GM18909 (cell line): ENCODE measurements at regions not wholly inside any gene's neighbourhood (a gene's known extent, or its start where the extent isn't known, plus 50 kb on each side); places are given as distances from the start of the nearest gene placed in this dataset.
"Not testable (repeated sequence)": the region's sequence is repeated elsewhere in the genome, so short reads cannot be mapped to it uniquely, and the experiment has no call there.

Experiments used
- ATAC-seq: cut with Tn5 transposase; IDR thresholded peaks from one replicate; pipeline ENCODE4 v1.9.1; 2021; ENCODE audit warnings: mild to moderate bottlenecking; ENCODE audit not compliant: unreplicated experiment, poor library complexity

DNA sequence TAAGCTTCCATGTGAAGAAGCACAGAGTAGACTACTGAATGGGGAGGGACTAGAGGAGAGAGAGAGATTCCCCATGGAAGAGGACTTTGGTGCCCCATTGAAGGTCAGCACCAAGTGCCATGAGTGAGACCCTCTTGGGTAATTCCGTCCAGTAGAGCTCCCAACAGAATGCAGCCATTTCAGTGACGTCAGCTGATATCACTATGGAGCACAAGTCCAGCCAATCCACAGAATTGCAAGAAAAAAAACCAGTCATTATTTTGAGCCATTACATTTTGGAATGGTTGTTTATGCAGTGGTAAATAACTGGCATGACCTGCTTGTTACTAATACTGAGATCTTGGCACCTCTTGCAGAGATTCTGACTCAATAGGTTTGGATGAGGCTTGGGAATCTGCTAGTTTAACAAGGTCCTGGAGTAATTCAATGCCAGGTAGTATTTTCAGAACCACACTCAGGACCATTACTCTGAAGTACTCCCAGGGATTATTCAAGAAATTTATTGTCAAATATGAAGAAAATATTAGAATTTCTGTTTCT, 52.6 kb upstream of the SP8 start:
- no peak for ATAC-seq

DNA sequence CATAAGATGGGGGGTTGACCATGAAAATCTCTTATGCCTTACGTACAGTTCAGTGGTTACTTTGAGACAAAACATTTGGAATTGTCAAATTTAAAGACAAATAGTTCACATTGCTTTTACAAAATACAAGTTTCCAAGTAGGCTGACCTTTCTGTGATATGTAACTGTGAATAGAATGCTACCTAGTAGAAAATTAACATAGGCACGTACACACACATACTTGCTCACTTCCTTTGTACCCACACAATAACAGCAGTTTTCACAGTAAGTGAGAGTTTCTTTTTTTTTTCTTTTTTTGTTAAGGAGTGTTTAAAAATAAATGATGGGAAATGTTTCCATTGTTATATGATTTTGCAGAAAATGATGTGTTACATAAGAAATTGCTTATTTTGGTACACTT, 53.3 kb upstream of the SP8 start:
- peak; percentile 51 for ATAC-seq

DNA sequence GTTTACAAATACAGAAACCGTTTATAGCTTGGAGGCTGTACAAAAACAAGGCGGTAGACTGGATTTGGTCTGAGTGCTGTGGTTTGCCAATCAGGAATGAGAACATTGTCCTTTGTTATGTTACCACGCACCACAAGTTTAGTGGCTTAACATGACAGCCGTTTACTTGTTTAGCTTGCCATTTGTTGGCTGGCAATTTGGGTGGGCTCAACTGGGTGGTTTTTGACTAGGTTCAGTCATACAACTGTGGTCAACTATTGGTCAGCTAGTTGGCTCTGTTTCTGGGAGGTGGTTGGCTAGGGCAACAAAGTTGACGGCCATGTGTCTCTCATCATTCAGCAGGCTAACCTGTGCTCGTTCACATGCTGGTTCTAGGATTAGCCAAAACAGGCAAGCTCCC, 60.1 kb upstream of the SP8 start:
- ATAC-seq, result no peak

DNA sequence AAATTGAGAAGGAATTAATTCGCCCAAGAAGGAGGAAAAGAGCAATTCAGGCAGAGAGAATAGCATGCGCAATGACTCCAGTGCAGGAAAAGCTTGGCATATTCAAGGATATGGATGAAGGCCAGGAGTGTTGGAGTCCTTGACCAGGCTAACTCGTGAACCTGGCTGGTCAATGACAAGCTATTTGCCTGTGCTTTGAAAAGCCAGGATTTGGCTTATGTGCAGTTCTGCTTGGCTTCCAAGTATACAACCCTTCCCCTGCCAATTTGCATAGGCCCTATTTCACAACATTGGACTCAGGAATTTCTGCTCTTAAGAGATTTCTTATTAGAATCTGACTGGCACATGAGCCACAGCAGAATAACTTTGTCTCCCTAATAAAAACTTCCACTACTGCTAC, 72.3 kb upstream of the SP8 start:
- no peak for ATAC-seq

DNA sequence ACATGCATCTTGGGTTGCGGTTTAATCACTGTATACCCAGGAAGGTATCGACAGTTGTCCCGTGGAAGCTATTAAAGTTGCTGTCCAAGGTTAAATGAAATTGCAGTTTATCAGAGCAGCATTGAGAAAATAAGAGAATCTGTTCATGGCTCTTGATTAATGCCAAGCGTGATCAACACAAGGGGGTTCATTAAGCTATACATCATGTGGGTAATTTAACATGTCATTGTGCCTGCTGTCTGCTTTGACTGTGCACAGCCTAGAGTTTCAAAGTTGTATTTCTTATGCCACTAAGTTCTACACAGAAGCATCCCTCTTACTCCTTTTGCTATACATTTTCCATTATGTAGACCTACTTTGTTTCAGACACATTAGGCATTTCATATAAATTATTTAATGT, 74.8 kb upstream of the SP8 start:
- ATAC-seq, result no peak

DNA sequence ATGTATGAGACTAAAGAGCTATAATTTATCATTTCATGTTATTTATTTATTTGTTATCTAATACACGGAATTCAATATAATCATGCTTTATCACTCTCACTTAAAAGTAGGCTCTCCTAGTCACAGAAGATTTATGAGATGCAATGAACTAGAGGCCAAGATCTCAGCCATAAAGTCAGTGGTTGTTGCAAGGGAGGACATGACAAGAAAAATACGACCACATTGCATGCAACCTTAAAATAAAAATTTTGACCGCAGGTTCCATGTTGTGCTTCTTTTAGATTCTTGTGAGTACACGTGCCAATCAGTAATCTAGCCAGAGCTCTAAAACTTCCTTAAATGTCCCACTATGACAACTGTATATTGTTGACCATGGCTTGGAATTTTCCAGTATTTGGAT, 75.9 kb upstream of the SP8 start:
- ATAC-seq, result no peak

DNA sequence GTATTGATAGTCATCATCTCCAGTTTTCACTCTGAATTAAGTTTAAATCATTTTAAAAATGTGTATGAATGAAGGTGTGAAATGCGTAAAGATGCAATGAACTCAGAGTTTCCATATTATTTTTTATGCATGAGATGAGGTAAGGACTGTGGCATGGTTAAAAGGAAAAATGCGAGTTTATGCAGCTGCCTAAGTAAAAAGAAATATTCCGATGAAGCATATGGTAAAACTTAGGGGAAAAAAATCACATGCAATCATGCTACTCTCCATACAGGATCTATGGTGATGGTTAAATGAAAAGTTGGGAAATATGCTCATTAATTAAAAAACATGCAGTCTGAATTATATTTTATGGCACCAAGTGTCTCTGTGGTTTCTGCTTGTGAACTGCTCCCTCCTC, 77.5 kb upstream of the SP8 start:
- no peak for ATAC-seq

DNA sequence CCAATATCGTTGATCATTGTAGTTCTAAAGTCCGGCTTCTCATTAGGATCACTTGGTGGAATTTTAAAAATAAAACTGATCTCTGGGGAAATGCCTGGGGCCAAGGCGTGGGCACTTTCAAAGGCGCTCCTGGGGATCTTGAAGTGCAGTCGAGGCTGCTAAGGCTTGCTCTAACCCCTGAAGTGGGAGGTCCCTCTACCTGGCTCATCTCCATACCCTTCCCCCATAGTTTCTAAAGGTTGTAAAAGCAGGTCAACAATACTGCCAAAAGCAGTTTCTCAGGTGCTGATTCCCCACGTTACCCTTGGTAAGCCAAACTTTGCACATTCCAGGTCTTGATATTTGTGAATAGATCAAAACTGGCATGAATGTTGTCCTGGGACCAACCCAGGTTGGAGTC, 79.0 kb upstream of the SP8 start:
- no peak for ATAC-seq

DNA sequence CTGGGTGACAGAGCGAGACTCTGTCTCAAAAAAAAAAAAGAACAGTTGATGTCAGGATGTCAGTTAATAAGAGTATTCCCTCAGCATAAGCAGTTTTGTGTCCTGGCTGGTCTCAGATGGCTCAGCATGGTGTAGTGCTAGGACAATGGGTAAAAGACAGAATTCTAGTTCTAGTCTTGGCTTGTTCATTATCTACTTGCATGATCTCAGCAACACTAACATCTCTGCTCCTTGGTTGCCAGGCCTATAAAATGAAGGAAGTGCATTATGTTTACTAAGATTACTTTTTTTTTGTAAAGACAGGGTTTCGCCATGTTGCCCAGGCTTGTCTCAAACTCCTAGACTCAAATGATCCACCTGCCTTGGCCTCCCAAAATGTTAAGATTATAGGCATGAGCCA, 84.3 kb upstream of the SP8 start:
- no peak for ATAC-seq

DNA sequence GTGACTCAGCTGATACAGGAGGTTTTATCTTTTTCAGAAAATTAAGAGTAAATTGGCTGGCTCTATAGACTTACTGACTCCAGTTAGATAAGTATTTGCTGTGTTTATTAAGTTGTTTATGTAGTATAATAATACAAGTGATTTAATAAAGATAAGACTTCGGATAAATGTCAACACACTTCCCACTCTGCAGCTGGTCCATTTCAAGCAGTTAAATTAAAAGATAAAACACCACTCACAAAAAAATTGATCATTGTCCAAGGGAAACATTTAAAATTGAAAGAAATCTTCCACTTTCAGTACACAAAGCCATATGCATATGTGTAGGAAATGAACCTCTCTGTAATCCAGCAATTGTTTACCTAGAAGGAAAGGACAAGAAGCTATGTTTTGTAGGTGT, 106.1 kb upstream of the SP8 start:
- no peak for ATAC-seq

DNA sequence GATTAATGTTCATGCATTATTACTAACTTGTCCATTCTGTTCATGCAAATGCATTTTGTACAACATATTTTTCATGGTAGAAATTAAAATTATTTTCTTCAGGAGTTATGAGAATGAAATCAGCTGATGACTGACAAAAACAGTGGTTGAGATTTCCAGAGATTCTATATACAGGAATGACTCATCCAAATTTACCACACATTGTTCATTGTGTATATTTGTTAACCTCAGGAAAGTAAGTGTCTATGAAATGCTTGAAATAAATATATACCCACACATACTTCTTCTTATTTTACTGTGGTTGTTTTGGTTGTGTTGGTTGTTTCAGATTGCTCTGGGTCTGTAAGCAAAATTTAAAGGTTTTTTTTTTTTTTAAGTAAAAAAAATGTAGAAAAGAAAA, 108.1 kb upstream of the SP8 start:
- ATAC-seq, result no peak

DNA sequence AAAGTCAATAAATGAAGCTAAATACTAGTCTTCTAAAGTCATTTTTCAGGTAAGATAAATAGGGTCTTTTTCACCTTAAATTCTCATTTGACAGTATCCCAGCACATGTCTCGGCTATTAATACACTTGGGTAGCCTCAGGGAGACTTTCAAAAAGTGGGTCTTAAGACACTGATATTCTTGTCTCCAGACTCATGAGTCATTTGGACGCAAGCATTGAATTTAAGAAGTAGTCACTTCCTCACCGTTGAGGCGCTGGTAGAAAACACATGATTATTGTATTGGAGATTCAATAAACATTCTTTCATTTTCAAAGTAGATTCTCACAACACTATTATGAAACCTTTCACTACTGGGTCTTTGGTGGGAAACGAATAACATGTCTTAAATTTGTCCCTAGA, 108.9 kb upstream of the SP8 start:
- no peak for ATAC-seq

DNA sequence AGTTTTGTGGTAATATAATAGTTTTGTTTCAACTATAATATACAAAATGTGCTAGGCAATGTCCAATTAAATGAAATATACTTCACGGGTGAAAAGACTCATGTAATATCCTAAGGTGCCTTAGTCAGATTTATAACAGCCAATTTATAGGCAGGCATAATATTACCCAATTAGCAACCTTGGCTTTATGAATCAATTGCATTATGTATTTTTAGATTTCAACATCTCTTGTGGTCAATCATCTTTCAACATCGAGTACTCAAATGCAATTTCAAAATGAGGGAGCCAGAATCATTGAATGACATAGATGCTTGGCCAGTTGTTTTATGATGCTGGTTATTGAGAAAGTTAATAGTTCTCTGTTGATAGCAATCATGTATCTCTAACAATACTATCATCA, 110.3 kb upstream of the SP8 start:
- no peak for ATAC-seq

DNA sequence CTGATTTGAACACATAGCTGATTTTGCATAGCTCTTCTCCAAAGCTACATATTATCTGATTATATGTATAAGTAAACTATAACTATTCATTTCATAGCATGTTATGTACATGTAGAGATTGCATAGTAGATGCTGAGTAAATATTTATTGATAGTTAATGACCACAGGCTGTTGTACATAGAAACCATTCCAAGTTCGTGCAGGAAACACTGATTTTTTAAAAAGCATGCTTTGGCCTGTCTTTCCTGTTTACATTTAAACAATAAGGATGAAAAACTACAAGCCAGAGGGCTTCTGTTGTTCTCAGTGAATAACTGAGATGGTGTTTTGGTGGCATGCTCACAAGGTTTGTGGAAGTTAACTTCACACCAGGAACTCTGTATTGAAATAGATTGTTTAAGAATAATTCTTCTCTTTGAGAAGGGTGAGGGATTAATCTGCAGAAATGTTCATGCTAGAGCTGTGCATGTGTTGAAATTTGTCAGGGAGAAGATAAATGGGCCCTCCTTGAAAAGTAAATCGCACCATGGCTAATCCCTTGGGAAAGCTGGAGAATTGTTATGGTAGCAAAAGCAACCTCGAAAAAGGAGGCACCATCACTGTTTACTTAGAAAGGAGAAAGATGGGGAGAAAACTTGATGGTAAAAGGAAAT, 120.2 kb upstream of the SP8 start:
- no peak for ATAC-seq

DNA sequence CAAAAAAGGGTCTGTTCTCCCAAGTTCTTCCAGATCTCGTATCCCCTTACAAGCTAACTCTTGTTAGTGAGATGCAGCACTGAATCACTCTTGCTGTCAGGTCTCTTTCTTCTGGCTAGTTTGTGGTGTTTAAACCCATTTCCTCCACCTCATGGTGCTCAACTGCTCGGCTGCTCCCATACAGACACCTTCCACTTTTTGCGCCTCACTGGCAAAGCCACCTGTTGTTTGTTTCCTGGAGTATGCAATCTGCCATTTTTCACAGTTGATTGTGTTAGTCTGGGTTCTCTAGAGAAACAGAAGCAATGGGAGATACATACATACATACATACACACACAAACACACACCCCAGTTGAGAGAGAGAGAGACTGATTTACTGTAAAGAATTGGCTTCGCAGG, 124.4 kb upstream of the SP8 start:
- ATAC-seq, result no peak

DNA sequence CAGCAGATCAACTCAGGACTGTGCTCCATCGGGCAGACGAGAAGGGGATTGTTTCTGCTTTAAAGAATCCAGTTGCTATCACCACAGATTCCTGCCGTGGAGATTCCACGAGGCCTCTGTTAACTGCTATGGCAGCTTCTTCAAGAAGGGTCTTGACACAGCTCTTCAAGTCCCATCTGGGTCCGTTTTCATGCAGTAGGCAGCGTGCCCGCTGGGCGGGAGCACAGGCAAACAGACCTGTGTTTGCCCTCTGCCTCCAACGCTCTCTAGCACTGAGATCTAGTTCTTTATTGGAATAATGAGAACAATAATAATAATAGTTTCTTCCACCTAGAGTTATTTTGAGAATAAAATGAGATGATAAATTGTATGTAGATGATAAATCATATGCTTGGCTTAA, 127.2 kb upstream of the SP8 start:
- ATAC-seq, result no peak

DNA sequence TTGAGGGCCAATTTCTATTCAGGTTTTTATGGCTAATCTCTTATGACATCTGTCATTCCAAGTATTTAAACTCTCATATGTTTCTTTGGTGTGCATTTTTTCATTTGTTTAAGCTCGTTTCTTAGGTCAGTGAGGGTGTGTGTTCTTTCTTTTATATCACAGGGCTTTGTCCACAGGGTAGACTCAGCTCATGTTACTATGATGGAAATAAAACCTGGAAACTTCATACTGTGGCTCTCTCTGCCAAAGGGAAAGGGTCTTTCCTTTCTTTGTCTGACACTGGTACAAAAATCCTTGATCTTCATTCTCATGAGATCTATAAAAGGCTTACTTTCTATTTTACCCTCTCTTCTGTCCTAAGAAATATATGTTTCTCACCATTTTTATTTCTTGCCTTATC, 129.6 kb upstream of the SP8 start:
- ATAC-seq, result no peak

DNA sequence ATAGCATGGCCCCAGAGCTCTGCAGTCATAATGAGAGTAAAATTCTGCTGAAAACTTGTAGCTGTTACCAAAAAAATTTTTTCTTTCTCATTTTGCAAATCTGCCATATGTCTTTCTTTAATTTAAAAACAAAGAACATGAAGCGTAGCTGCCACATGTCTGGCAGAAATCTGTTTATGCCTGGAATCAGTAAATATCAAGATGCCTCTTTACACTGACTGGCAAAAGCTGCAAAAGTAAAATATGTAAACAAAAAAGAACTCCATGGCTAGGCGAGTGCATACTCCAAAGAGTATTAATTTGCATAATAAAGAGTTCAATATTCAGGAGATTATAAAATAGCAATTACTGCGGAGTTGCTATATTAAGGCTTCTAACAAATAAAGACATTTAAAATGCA, 130.9 kb upstream of the SP8 start:
- ATAC-seq, result no peak

DNA sequence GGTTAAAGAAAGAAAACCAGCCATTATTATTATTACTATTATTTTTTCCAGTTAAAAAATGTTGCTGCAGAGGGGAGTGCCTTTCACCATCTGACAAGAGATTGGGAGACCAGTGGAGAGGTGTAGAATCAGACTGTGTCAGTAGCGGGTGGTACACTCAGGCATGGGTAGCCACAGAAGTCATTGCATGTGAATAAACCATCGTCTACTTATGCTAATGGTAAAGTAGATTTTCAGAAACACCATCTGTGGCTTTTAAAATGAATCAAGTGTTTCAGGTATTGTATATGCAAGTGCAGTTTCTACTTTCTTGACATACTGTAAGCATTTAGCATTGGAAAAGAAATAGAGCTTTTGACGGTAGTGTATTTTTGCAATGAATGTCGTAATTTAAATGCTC, 131.5 kb upstream of the SP8 start:
- ATAC-seq, result no peak

DNA sequence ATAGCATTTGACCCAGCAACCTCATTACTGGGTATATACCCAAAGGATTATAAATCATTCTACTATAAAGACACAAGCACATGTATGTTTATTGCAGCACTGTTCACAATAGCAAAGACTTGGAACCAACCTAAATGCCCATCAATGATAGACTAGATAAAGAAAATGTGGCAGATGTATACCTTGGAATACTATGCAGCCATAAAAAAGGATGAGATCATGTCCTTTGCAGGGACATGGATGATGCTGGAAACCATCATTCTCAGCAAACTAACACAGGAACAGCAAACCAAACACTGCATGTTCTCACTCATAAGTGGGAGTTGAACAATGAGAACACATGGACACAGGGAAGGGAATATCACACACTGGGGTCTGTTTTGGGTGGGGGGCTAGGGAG, 140.5 kb upstream of the SP8 start:
- not testable (repeated sequence) for ATAC-seq

DNA sequence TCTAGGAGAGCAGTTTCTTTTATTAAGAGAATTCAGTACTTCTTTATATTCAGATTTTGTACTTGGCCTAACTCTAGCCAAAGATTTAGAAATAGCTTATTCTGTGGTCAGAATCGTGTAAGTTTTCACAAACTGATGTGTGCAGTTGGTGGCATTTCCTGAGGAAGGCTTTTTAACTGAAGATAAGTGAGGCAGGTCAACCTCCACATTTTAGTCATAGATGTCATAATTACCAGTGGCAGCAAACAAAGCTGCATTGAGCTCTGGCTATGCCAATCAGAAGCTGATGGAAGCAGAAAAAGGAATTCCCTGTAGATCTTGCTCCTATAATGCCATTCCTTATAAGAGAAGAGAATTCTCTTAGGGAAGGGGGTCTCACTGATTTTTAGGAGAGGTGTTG, 141.3 kb upstream of the SP8 start:
- ATAC-seq, result no peak

DNA sequence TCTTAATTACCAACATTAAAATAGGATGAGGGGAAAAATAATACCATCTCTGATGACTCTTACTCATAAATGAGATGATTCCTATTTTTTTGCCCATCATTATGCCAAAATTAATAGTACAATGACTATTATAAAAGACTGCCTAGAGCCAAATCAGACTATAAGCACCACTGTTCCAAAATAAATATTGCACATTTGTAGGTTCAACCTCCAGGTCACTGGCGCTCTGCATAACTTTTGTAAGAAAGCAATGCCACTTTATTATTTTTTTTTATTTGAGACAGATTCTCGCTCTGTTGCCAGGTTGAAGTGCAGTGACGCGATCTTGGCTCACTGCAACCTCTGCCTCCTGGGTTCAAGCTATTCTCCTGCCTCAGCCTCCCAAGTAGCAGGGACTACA, 142.5 kb upstream of the SP8 start:
- ATAC-seq, result no peak

DNA sequence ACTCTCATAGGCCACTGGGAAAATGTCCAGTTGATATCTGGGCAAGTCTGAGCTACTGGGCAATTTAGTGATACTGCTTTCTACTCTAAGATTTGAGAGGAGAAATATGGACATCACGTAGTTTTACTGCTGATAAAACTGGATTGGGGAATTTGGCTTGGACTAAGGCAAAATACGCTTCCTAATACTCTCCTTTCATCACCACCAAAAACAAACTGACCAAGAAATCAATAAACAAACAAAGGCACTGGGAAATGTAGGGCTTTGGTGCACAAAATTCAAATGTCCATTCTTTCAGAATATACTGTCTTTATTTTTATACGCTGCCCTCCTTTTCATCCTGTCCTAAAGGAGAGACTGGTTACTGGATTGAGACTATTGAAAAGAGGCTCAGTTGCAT, 145.1 kb upstream of the SP8 start:
- ATAC-seq, result no peak
